HepG2 (cell line): ENCODE measurements at regions not wholly inside any gene's neighbourhood (a gene's known extent, or its start where the extent isn't known, plus 50 kb on each side); places are given as distances from the start of the nearest gene placed in this dataset.

Source experiments
- ATAC-seq: fragments of 200-7000 bp; cut with Tn5 transposase; 3 replicates; pipeline ENCODE4 v1.9.1; 2020; ENCODE audit warnings: mild to moderate bottlenecking, moderate library complexity
- BruUV-seq: library from RNA; stranded (reverse); fragments of 400-500 nt; replicated peaks from 2 replicates; lab custom pipeline; 2021; lab: Mats Ljungman, UMichigan
- CTCF ChIA-PET: fragments of 300-600 bp; formaldehyde crosslinking; extraction: SDS; loops from one replicate; lab custom pipeline; 2021; ENCODE audit warnings: low total read pairs, inconsistent platforms, low intra/inter-chr PET ratio; lab: Yijun Ruan, JAX
- POLR2A ChIA-PET: fragments of 350-600 bp; sonication (Branson Sonifier 250); formaldehyde crosslinking; loops from one replicate; lab custom pipeline; 2020; ENCODE audit warnings: antibody characterized with exemption, inconsistent platforms; lab: Yijun Ruan, JAX
- DNase-seq: peaks from one replicate; pipeline ENCODE4 v3.0.0-alpha.2; 2015; ENCODE audit warnings: low spot score
- FAIRE-seq: peaks from 3 replicates; lab custom pipeline; 2011; peaks lifted over from hg19 to GRCh38; lab: Jason Lieb, UNC
- H2AFZ ChIP-seq: one replicate; pipeline ENCODE4 v1.6.1; 2011; ENCODE audit warnings: low read length, inconsistent platforms
- H3K27ac ChIP-seq: fragments of 300-600 bp; 3 replicates; pipeline ENCODE4 v1.8.0; 2011; ENCODE audit warnings: mixed run types, mild to moderate bottlenecking, mixed read lengths, low read length, inconsistent platforms; ENCODE audit not compliant: insufficient read depth; ENCODE audit errors: extremely low read length
- H3K27me3 ChIP-seq, 2 experiments: fragments of 200-600 bp in 1 of 2; 2 replicates in 1 of 2; 3 replicates in 1 of 2; pipeline versions ENCODE4 v1.6.0 to v1.8.0; 2011; ENCODE audit warnings: low read length in 2 of 2, mild to moderate bottlenecking in 2 of 2, moderate library complexity in 2 of 2, inconsistent platforms in 1 of 2; ENCODE audit not compliant: insufficient read depth in 2 of 2, control insufficient read depth in 1 of 2
- H3K36me3 ChIP-seq, 2 experiments: fragments of 200-600 bp in 1 of 2; replicated peaks in 1 of 2; 2 replicates in 1 of 2; 3 replicates in 1 of 2; pipeline versions ENCODE4 v1.5.1 to v1.8.0; 2011; ENCODE audit warnings: low read length in 2 of 2, inconsistent platforms in 1 of 2; ENCODE audit not compliant: insufficient read depth in 2 of 2, control insufficient read depth in 1 of 2
- H3K4me1 ChIP-seq: 2 replicates; pipeline ENCODE4 v1.5.1; 2012; ENCODE audit warnings: low read length, inconsistent platforms; ENCODE audit not compliant: insufficient read depth
- H3K4me2 ChIP-seq: 2 replicates; pipeline ENCODE4 v1.6.0; 2011; ENCODE audit warnings: low read depth, low read length, inconsistent platforms
- H3K4me3 ChIP-seq, 3 experiments: fragments of 200-600 bp in 1 of 3; sonication (generic), shearing (Covaris generic) in 1 of 3; replicated peaks in 1 of 3; 2 replicates each; pipeline ENCODE4 v1.5.1; 2011 to 2016; ENCODE audit warnings: low read length in 3 of 3, inconsistent platforms in 2 of 3, low read depth in 2 of 3, mild to moderate bottlenecking in 2 of 3, control low read depth in 1 of 3, mixed read lengths in 1 of 3; ENCODE audit not compliant: insufficient read depth in 1 of 3
- H3K79me2 ChIP-seq: one replicate; pipeline ENCODE4 v1.6.1; 2011; ENCODE audit warnings: low read length, inconsistent platforms; ENCODE audit not compliant: insufficient read depth
- H3K9ac ChIP-seq: 2 replicates; pipeline ENCODE4 v1.6.0; 2011; ENCODE audit warnings: mild to moderate bottlenecking, low read depth, low read length, inconsistent platforms; ENCODE audit not compliant: insufficient read depth
- H3K9me3 ChIP-seq: 2 replicates; pipeline ENCODE4 v1.5.1; 2012; ENCODE audit warnings: mild to moderate bottlenecking, low read length
- H4K20me1 ChIP-seq: 2 replicates; pipeline ENCODE4 v1.6.0; 2011; ENCODE audit warnings: inconsistent platforms, mild to moderate bottlenecking, low read length, moderate library complexity; ENCODE audit not compliant: insufficient read depth
- HNF4A ChIP-seq: sonication (generic); formaldehyde crosslinking; IDR thresholded peaks from 2 replicates; pipeline ENCODE4 v1.4.0; 2020; ENCODE audit warnings: missing genetic modification reagents
- HNRNPL ChIP-seq: fragments of 200-400 bp; formaldehyde crosslinking; IDR thresholded peaks from 2 replicates; pipeline ENCODE4 v1.6.1; 2017; ENCODE audit warnings: mild to moderate bottlenecking, low read depth, low read length
- LBX2 ChIP-seq: sonication (generic); formaldehyde crosslinking; IDR thresholded peaks from 2 replicates; pipeline ENCODE4 v1.5.0; 2020; ENCODE audit warnings: missing genetic modification reagents, mild to moderate bottlenecking, borderline replicate concordance
- MEIS2 ChIP-seq: sonication (generic); formaldehyde crosslinking; IDR thresholded peaks from 2 replicates; pipeline ENCODE4 v1.9.0; 2021; ENCODE audit warnings: mild to moderate bottlenecking, missing genetic modification reagents
- TFE3 ChIP-seq: IDR thresholded peaks from 2 replicates; pipeline ENCODE4 v1.6.1; 2016
- ZFAT ChIP-seq: sonication (generic); formaldehyde crosslinking; conservative IDR thresholded peaks from 2 replicates; pipeline ENCODE4 v1.8.1; 2023; ENCODE audit warnings: missing genetic modification reagents, inconsistent platforms
- ZMYM2 ChIP-seq: sonication (generic); formaldehyde crosslinking; IDR thresholded peaks from 2 replicates; pipeline ENCODE4 v1.8.0; 2022; ENCODE audit warnings: mild to moderate bottlenecking, missing genetic modification reagents
- ZMYM3 ChIP-seq: sonication (generic); formaldehyde crosslinking; IDR thresholded peaks from 2 replicates; pipeline ENCODE4 v1.5.1; 2020; ENCODE audit warnings: mild to moderate bottlenecking, missing genetic modification reagents
- ZNF282 ChIP-seq: fragments of 450-650 bp; IDR thresholded peaks from 2 replicates; pipeline ENCODE4 v1.6.1; 2018; ENCODE audit not compliant: partially characterized antibody
- ZNF564 ChIP-seq: sonication (generic); formaldehyde crosslinking; IDR thresholded peaks from 2 replicates; pipeline ENCODE4 v1.8.1; 2023; ENCODE audit warnings: mild to moderate bottlenecking, missing genetic modification reagents
- ZNF766 ChIP-seq: sonication (generic); formaldehyde crosslinking; IDR thresholded peaks from 2 replicates; pipeline ENCODE4 v1.5.0; 2020; ENCODE audit warnings: missing genetic modification reagents, borderline replicate concordance
- ZNF792 ChIP-seq: IDR thresholded peaks from 2 replicates; pipeline ENCODE4 v1.6.1; 2016
- in situ Hi-C: cut with HindIII; loops from 2 replicates; pipeline ENCODE4 v1.10.0; 2017; ENCODE audit warnings: low pct_unique_long_range_greater_than_20kb; ENCODE audit not compliant: extremely low pct_ligation_motif_present
- intact Hi-C: fragments of 100-400 bp; cut with micrococcal nuclease; formaldehyde crosslinking; loops from one replicate; pipeline ENCODE4 v1.10.0; 2022; ENCODE audit not compliant: unreplicated experiment

- no peaks in the 10 kb centered on the region for H3K36me3 ChIP-seq
- no peaks in the 10 kb centered on the region for H3K79me2 ChIP-seq
- no peak for ATAC-seq
- CTCF ChIA-PET = no interaction called here
- H2AFZ ChIP-seq = no peak overlapping the region
- H3K27ac ChIP-seq = no peak overlapping the region
- intact Hi-C loops = no loop called here
- H4K20me1 ChIP-seq = no peaks in the 10 kb centered on the region
- POLR2A ChIA-PET = no interaction called here
- H3K4me3 ChIP-seq = no peak overlapping the region
- in situ Hi-C loops = no loop called here
- no TSS peak for BruUV-seq
- no peaks in the 10 kb centered on the region for H3K27me3 ChIP-seq
- no peak for TF ChIP-seq ZNF564
- no peak for TF ChIP-seq HNRNPL
- TF ChIP-seq ZNF282 = no peak
- no peak for TF ChIP-seq ZFAT (CRISPR knock-in tag)
- no peak for TF ChIP-seq MEIS2 (CRISPR knock-in tag)
- TF ChIP-seq LBX2 = no peak
- TF ChIP-seq ZMYM2 (CRISPR knock-in tag) = no peak
- no peak for TF ChIP-seq ZMYM3 (CRISPR knock-in tag)
- no peak for TF ChIP-seq TFE3 (CRISPR knock-in tag)
- no peak for TF ChIP-seq ZNF792
- TF ChIP-seq HNF4A (CRISPR knock-in tag) = no peak
- TF ChIP-seq ZNF766 (CRISPR knock-in tag) = no peak
- TF ChIP-seq, all 625 proteins: peak for 0
- no peak overlapping the region for H3K9ac ChIP-seq
- H3K9me3 ChIP-seq = no peaks in the 10 kb centered on the region
- no peak overlapping the region for H3K4me2 ChIP-seq
- FAIRE-seq (no peak), DNase-seq (no peak)
- H3K4me1 ChIP-seq = no peaks in the 10 kb centered on the region
Observed at GRCh38 chr5:103918668-103919367, 356.2 kb upstream of the NUDT12 start.
